ENCODE measurements at regions not wholly inside any gene's neighbourhood (a gene's known extent, or its start where the extent isn't known, plus 50 kb on each side); places are given as distances from the start of the nearest gene placed in this dataset.

- TF ChIP-seq POLR2A (IDR thresholded peaks at IDR 0.05) (no peak), CTCF (IDR thresholded peaks at IDR 0.05 in 8 of 11, conservative IDR thresholded peaks at IDR 0.05 in 3 of 11) (no peak)
Measured at GRCh38 chr16:35377142-35377541, 1917.7 kb downstream of the TP53TG3F start.
